Gastroesophageal sphincter (tissue), 4 donors: ENCODE measurements at regions not wholly inside any gene's neighbourhood (a gene's known extent, or its start where the extent isn't known, plus 50 kb on each side); places are given as distances from the start of the nearest gene placed in this dataset.

Experiments used
- ATAC-seq: fragments of 150-250 bp; one replicate; pipeline ENCODE4 v1.9.1; 2016; ENCODE audit warnings: mild to moderate bottlenecking, moderate library complexity
- H3K27ac ChIP-seq, 4 donors: fragments of 200-600 bp; sonication (generic) in 3 of 4; 1 replicate in 3 of 4; 2 replicates in 1 of 4; pipeline ENCODE4 v1.5.1; 2016 to 2019
- H3K27me3 ChIP-seq: fragments of 200-600 bp; sonication (generic); one replicate; pipeline ENCODE4 v1.5.1; 2019
- H3K36me3 ChIP-seq, 2 donors: fragments of 200-600 bp; sonication (generic); one replicate each; pipeline ENCODE4 v1.5.1; 2019; ENCODE audit warnings: control low read depth in 1 of 2
- H3K4me1 ChIP-seq, 3 donors: fragments of 200-600 bp; sonication (generic); 1 replicate in 2 of 3; 2 replicates in 1 of 3; pipeline ENCODE4 v1.5.1; 2016 to 2019; ENCODE audit warnings: control low read depth in 2 of 3
- H3K4me3 ChIP-seq, 2 donors: fragments of 200-600 bp; sonication (generic); one replicate each; pipeline ENCODE4 v1.5.1; 2019; ENCODE audit warnings: mild to moderate bottlenecking in 1 of 2, moderate library complexity in 1 of 2
- H3K9me3 ChIP-seq, 3 donors: fragments of 200-600 bp; sonication (generic); one replicate each; pipeline ENCODE4 v1.5.1; 2017 to 2019; ENCODE audit warnings: control low read depth in 2 of 3
- EP300 ChIP-seq: sonication (generic); formaldehyde crosslinking; IDR thresholded peaks from one replicate; pipeline ENCODE4 v1.6.1; 2017; ENCODE audit warnings: antibody characterized with exemption, mild to moderate bottlenecking
- POLR2A ChIP-seq, 2 donors: fragments of 450-650 bp; IDR thresholded peaks; one replicate each; pipeline ENCODE4 v1.6.1; 2017; ENCODE audit warnings: antibody characterized with exemption in 2 of 2, mild to moderate bottlenecking in 2 of 2, moderate library complexity in 1 of 2
- POLR2AphosphoS5 ChIP-seq: sonication (generic); formaldehyde crosslinking; IDR thresholded peaks from one replicate; pipeline ENCODE4 v1.6.1; 2017; ENCODE audit warnings: antibody characterized with exemption
- WGBS, 2 donors: methylation state at CpG; one replicate each; pipeline ENCODE4 v1.1.5; 2018; ENCODE audit warnings: low coverage in 1 of 2; 5-methylcytosine and 5-hydroxymethylcytosine counted together
- TF ChIP-seq, protein P1 (sequence below), 4 experiments: fragments of 200-600 bp in 2 of 4; fragments of 450-650 bp in 2 of 4; sonication (generic) in 1 of 4; IDR thresholded peaks; one replicate each; pipeline ENCODE4 v1.5.1; 2017 to 2019; ENCODE audit warnings: antibody characterized with exemption in 4 of 4, mild to moderate bottlenecking in 2 of 4, moderate library complexity in 2 of 4

DNA sequence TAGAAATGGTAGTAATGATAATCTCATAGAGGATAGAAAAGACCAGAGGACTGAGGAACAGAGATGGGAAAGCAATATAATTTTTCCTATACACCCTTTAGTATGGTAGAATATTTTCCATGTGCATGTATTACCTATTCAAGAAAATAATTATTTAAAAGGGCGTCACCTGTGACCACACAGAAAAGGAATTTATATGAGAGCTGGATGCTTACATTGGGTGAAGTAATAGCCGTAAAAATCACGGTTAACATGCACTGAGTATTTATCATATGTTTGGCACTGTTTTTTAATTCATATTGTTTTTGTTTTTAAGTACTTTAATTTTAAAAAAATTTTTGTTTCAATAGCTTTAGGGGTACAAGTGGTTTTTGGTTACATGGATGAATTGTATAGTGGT lies 195.1 kb downstream of the IPMK start:
- ATAC-seq: no peak
- H3K4me3 ChIP-seq: no peak overlapping the region
- no peaks in the 10 kb centered on the region for H3K36me3 ChIP-seq
- TF ChIP-seq POLR2AphosphoS5 (no peak), EP300 (no peak), POLR2A (IDR thresholded peaks at IDR 0.05) (no peak)
- TF ChIP-seq, protein P1, sequence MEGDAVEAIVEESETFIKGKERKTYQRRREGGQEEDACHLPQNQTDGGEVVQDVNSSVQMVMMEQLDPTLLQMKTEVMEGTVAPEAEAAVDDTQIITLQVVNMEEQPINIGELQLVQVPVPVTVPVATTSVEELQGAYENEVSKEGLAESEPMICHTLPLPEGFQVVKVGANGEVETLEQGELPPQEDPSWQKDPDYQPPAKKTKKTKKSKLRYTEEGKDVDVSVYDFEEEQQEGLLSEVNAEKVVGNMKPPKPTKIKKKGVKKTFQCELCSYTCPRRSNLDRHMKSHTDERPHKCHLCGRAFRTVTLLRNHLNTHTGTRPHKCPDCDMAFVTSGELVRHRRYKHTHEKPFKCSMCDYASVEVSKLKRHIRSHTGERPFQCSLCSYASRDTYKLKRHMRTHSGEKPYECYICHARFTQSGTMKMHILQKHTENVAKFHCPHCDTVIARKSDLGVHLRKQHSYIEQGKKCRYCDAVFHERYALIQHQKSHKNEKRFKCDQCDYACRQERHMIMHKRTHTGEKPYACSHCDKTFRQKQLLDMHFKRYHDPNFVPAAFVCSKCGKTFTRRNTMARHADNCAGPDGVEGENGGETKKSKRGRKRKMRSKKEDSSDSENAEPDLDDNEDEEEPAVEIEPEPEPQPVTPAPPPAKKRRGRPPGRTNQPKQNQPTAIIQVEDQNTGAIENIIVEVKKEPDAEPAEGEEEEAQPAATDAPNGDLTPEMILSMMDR (IDR thresholded peaks at IDR 0.05): no peak
- WGBS, 2 donors: 53 to 72% methylated on average over 3 of the region's 3 CpGs
- no peak overlapping the region for H3K27ac ChIP-seq
- H3K4me1 ChIP-seq: no peaks in the 10 kb centered on the region
- no peaks in the 10 kb centered on the region for H3K27me3 ChIP-seq
- no peaks in the 10 kb centered on the region for H3K9me3 ChIP-seq

DNA sequence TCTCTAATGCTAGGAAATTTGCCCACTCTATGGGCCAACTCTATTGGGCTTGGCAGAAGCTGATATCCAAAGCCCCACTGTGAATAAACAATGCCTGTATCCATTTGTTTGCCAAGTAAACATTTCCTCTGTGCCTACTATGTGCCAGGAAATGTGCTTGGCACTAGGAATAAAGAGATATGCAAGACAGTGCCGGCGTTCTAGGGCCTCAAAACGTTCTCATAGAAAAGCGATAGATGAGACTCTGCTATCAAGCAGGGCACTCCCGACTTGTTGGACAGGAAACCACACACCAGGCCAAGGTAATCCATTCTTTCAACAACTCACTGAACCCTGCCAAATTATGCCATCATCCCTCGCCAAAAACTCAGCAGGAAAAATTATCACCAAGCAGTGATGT lies 196.7 kb downstream of the IPMK start:
- WGBS, 2 donors: 61 to 67% methylated on average over 3 to 6 of the region's 6 CpGs
- H3K36me3 ChIP-seq: no peaks in the 10 kb centered on the region
- no peak for TF ChIP-seq EP300
- TF ChIP-seq POLR2A (IDR thresholded peaks at IDR 0.05): no peak
- TF ChIP-seq POLR2AphosphoS5: no peak
- TF ChIP-seq, protein P1 (IDR thresholded peaks at IDR 0.05): no peak
- no peak overlapping the region for H3K27ac ChIP-seq
- no peaks in the 10 kb centered on the region for H3K27me3 ChIP-seq
- H3K9me3 ChIP-seq: no peaks in the 10 kb centered on the region
- no peak overlapping the region for H3K4me3 ChIP-seq
- ATAC-seq: no peak
- H3K4me1 ChIP-seq: no peaks in the 10 kb centered on the region

DNA sequence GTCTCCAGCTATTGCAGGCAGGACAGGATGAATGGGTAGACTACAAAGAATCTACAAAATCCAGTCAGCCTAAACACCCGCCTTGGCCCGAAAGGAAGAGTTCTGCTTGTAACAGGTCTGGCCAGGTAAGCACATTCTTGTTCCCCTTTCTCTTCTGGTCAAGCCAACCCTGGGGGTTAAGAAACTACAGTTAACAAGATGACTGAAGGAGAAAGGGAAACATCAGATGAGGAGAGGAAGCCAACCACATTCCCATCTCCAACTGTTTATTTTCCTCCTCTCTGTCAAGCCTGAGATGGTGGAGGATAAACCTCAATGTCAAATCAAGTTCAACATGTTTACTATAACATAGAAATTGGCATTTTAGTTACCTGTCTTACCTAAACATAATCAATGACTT lies 198.9 kb downstream of the IPMK start:
- no peaks in the 10 kb centered on the region for H3K36me3 ChIP-seq
- no peak overlapping the region for H3K4me3 ChIP-seq
- no peak for ATAC-seq
- H3K27me3 ChIP-seq: no peaks in the 10 kb centered on the region
- H3K27ac ChIP-seq: no peak overlapping the region
- H3K9me3 ChIP-seq: no peaks in the 10 kb centered on the region
- TF ChIP-seq, protein P1 (IDR thresholded peaks at IDR 0.05): no peak
- no peak for TF ChIP-seq POLR2A (IDR thresholded peaks at IDR 0.05)
- TF ChIP-seq POLR2AphosphoS5: no peak
- no peak for TF ChIP-seq EP300
- no peaks in the 10 kb centered on the region for H3K4me1 ChIP-seq
- 91 to 100% methylated on average over 1 to 2 of the region's 2 CpGs for WGBS, 2 donors

DNA sequence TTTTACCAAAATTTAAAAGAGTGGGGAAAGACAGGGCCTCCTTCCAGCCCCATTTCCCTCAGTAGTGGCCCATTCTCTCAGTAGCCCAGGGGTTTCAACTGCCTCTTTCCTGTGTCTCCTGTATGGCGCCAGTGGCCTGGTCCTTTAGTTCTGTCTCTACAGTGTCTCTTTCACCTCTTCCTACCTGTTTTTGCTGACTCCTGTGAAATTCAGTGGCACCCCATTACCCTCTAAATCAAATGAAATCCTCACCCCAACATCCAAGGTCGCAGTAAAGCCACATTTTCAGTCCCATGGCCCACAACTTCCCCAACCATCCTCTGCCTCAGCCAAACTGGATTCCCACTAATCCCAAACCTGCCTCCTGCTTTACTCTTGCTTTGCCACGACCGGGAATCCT lies 200.7 kb downstream of the IPMK start:
- no peak for ATAC-seq
- H3K27ac ChIP-seq: no peak overlapping the region
- TF ChIP-seq, protein P1 (IDR thresholded peaks at IDR 0.05): no peak
- TF ChIP-seq EP300 (no peak), POLR2AphosphoS5 (no peak), POLR2A (IDR thresholded peaks at IDR 0.05) (no peak)
- H3K36me3 ChIP-seq: no peaks in the 10 kb centered on the region
- H3K4me1 ChIP-seq: no peaks in the 10 kb centered on the region
- 69 to 87% methylated on average over 3 of the region's 4 CpGs for WGBS, 2 donors
- no peak overlapping the region for H3K4me3 ChIP-seq
- no peaks in the 10 kb centered on the region for H3K9me3 ChIP-seq
- H3K27me3 ChIP-seq: peaks cover 8% of the 10 kb centered on the region

DNA sequence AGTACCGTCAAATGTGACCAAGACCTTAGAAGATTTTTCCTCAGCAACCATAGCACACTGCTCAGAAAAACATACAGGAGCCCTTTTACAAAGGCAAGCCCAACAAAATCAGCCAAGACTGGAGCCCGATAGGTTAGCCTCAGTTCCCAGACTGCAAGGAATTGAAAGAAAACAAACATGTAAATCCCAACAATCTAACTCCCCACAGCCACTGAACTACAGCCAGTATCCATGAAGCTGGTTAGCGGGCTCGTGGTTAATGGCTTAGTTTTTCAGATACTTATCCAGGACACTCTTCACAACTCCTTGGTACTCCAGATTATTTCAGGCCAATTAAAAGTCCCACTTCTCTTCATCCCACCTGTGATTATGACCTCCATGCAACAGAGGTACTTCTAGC lies 201.6 kb downstream of the IPMK start:
- no peak for TF ChIP-seq POLR2A (IDR thresholded peaks at IDR 0.05)
- TF ChIP-seq, protein P1 (IDR thresholded peaks at IDR 0.05): no peak
- no peak for TF ChIP-seq EP300
- no peak for TF ChIP-seq POLR2AphosphoS5
- Histone ChIP-seq H3K27ac (no peak overlapping the region), H3K9me3 (no peaks in the 10 kb centered on the region), H3K36me3 (no peaks in the 10 kb centered on the region), H3K4me1 (no peaks in the 10 kb centered on the region), H3K4me3 (no peak overlapping the region), H3K27me3 (peaks cover 8% of the 10 kb centered on the region)
- 30 to 33% methylated on average over 3 to 4 of the region's 4 CpGs for WGBS, 2 donors
- ATAC-seq: no peak
